C4-2B (cell line): ENCODE measurements at regions not wholly inside any gene's neighbourhood (a gene's known extent, or its start where the extent isn't known, plus 50 kb on each side); places are given as distances from the start of the nearest gene placed in this dataset.

ENCODE experiments used
- CTCF ChIP-seq: fragments of 450-650 bp; conservative IDR thresholded peaks from 2 replicates; pipeline ENCODE4 v1.5.1; 2017; ENCODE audit warnings: mild to moderate bottlenecking
- ZFX ChIP-seq: fragments of 450-650 bp; IDR thresholded peaks from 2 replicates; pipeline ENCODE4 v1.6.1; 2017

GRCh38 chr6:141890661-141891060 lies 242.1 kb upstream of the GJE1 start:
- TF ChIP-seq CTCF = no peak
- TF ChIP-seq ZFX = no peak
